NCI-H2081 treated with DMSO at 0.1 percent for 48 hours (cell line): ENCODE measurements at regions not wholly inside any gene's neighbourhood (a gene's known extent, or its start where the extent isn't known, plus 50 kb on each side); places are given as distances from the start of the nearest gene placed in this dataset.

Experiments
- DNase-seq: peaks from one replicate; lab custom pipeline; 2025; lab: John Stamatoyannopoulos, UW

DNA sequence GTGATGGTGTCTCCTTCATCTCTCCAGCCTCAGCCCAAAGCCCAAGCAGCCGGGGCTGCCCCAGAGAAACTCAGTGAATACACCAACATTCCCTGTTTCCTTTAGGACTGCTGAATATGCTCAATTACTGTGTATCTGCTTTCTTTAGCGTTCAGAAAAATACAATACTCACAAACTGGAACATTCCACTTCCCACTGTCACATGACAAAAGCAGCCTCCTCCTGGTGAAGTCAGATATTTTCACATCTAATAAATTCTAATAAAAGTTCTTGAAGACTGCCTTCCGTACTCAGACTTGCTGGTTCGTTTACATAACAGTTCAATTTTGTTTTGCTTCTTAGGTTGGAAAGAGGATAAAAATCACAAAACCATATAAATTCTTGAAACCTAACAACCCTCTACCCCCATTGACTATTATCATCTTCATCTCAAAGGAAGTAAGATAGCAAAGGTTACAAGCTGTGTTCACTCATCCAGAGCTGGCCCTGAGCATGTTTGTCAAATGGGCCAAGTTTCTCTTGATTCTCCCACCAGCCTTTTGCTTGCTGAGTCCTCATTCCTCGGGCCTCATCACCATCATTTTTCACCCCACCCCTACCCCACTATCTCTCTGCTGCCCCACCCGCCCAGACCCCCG, 190.8 kb upstream of the HNRNPA3 start:
- DNase-seq: no peak

DNA sequence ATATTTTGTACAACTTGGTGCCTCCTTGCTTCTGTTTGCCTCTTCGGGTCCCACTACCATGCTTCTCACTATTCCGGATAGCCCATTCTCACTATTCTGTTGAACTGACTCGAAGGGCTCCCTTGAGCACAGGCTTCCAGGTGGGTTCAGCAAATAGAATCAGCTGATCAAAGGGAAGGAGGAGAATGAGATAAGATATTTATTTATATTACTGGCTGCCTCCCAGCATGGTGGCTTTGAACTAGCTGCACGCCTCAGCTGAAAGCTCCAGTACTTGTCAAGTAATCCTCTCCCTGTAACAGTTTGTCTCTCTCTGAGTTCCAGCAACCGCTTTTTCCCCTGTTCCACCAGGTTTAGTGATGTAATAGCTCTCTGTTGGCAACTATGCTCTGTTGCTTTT, 187.8 kb upstream of the HNRNPA3 start:
- no peak for DNase-seq

DNA sequence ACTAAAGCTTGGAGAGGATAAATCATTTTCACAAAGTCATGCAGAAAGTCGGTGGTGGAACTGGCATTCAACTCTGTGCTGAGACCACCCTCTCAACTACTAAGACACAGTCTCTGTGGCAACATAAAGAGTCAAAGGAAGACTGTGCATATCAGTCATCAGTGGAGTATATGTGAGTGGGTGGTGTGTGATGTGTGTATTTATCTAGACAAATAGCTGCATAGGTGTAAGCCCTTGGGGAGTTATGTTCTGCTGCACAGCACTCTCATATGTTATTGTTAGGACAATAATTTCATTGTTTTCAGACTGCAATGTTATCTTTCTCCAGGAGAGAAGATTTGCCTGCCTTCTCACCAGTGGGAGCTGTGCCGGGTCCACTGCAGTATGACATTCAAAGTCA, 186.3 kb upstream of the HNRNPA3 start:
- no peak for DNase-seq

DNA sequence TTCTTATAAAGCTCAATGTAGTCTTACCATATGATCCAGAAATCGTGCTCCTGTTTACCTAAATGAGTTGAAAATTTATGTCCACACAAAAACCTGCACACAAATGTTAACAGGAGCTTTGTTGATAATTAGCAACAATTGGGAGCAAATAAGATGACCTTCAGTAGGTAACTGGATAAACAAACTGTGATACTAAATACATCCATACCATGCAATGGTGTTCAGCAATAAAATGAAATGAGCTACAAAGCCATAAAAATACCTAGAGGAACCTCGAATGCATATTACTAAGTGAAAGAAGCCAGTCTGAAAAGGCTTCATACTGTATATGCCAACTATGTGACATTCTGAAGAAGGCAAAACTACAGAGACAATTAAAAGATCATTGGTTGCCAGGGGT, 185.6 kb upstream of the HNRNPA3 start:
- no peak for DNase-seq

DNA sequence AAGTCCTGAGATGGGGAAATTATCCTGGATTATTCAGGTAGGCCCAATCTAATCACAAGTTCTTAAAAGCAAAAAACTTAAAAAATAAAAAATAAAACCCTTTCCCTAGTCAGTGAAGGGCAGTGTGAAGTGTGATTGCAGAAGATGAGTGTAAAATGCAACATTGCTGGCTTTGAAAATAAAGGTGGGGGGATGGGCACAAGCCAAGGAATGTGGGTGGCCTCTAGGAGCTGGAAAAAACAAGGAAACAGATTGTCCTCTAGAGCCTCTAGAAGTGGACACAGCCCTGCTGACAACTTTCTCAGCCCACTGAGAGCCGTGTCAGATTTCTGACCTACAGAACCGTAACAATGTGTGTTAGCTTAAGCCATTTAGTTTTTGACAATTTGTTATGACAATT, 184.3 kb upstream of the HNRNPA3 start:
- DNase-seq: no peak

DNA sequence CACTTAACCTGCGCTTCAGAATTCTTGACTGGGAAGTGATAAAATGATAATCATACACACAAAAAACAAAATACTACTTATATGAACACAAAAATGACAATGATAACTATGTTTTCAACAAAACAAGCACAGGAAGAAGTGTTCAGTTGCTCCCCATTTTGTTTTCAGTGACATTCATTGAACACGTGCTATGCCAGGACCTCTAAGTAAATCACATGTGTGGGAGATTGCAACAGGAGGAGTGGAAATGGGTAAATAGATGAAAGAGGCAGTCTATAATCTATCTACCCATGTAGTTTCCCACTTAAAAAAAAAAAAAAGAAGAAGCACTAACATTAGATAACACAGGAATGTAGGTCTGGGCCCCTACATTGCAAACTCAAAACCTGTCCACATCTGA, 183.5 kb upstream of the HNRNPA3 start:
- DNase-seq: no peak

DNA sequence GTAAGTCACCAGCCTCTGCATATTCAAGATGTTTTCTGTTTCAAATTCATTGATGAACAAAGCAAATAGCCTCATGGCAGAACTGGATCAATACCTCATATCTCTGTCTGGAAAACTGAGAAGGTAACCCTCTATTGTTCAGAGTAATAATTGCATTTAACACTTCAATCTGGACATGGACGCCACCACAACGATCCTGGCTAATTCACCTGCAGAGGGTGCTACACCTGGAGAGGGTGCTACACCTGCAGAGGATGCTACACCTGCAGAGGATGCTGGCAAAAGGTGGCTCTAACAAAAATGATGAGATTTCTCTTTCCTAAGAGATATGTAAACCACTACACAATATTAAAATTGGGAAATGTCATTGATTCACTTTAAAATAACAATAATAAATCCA, 183.1 kb upstream of the HNRNPA3 start:
- DNase-seq: no peak

DNA sequence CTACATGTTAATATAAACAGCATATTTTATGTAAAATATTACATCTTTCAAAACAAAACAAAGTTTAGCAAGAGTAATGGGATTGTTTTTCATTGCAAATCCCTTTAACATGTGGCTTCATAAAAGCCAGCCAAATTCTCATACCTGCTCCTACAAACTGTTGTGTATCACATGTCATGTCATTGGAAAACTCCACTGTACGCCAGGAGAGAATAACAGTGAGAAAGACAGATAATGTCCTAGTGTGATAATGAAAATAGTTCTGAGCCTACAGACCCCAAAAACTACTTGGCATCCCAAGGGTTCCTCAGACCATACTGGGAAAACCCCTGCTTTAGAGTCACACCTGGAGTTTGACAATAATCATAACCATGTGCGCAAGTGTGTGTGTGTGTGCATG, 182.7 kb upstream of the HNRNPA3 start:
- no peak for DNase-seq

DNA sequence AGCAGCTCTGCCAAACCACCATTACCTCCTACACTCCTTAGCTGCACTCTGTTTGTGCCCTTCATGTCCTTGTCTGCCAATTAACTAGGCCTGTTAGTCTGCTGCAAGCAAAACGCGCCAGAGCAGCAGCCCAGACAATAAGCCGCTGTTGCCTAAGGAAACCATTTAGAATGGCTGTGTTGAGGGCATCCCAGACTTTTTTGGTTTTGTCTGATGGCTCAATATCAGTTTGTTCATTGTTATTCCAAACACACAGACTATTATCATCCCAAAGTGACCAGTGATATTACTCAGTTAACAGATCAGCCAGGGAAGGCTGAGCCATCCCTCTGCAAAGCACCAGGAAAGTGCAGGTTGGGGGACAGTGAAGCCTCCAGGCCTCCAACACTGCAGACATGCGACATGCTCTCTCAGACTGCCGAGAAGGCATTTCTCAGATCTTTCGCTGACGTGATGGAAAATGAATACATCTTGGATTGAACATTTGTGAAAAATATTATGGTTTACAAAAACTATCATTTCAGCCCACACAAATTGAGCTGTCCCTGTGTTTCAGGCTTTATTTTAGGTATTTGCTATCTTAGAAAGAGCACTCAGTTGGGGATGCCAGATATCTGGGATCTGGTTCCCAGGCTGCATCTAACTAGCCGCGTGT, 182.0 kb upstream of the HNRNPA3 start:
- no peak for DNase-seq

DNA sequence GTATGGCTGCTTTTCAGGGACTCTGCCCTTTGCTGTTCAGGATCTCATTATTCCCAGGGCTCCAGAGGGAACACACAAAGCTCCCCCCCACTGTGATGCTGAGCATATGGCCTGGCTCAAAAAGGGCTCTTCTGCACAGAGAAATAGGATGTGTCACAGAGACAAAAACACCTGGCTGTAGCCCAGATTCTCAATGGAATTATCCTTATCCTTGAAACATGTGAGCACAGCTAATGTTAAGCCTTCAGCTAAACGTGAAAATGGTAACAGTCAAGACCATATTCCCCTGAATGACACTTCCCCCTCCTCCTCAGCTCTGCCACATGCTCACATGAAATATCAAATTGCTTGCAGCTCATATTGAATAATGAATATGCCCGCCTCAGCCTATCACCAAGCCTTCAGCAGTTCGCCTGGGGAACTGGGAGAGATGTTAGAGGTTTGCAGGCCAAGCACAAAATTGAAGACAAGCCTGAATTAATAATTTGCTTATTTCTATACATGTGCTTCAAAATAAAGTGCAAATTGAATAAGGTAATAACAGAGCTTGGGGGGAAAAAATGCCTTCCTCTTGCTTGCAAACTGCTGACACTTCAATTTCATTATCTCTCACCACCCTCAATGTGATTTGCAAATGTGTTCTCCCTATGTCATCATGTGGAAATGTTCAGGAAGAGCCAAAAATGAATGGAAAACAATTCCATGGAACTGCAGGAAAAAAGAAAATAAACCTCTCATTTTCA, 181.0 kb upstream of the HNRNPA3 start:
- DNase-seq: no peak

DNA sequence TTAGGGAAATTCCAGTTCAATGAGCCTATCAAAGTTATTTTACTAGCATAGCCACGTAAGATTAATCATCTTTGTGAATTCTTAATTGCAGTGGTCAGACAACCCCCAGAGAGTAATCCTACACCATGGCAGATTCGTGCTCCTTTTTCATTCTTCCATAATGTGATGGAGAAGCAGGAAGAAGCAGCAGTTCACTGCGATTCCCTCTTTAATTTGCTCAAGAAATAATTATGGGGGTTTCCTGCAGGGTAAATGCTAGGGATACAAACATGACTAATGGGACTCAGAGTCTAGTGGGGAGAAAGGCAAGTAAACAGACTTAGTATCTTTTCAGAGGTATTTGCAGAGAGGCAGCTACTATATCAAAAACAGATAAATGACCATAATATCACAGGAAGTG, 175.8 kb upstream of the HNRNPA3 start:
- DNase-seq: peak; percentile 77

DNA sequence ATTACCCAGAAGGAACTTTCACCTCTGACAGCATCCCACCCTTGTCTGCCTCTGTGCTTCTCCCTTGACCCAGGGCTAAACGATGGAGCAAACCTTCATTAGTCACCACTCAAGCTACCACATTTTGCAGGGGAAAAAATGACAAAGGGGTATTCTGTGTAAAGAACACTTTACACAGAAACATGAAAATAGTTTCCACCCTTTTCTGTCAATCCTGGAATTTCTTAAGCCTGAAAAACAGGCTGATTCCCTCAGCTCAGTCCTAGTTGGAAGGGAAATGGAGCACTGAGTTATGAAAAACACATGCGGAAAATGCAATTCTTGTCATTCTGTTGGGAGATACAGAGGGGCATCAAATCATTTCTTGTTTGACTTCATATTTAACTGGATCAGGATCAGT, 175.0 kb upstream of the HNRNPA3 start:
- DNase-seq: no peak

DNA sequence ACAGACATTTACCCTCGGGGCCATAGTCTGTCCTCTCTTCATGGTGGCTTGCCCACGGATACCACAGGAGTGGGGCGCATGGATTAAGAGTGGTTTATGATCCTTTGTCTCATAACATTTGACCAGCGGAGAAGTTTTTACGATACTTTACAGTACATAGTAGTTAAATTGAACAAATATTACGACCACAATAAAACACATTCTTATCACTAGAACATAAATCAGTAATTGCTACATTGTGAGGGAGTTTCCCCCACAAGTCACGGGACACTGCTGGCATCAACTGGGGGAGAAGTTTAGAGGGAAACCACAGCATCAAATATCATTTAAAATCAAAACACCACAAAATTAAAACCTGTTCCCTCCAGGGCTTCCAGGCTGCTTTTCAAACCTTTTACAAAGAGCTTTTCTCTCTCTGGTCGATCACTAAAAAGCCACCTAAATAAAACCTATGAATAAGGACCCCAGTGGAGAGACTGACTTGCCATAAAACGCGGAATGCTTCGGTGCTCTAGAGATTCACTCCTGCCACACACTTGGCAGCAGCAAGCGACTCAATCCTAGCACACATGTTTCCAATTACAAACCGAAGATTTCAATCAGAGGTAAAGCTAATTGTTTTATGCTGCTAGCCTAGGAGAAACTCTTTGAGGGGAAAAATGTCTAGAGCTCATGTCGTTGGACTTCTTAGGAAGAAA, 173.7 kb upstream of the HNRNPA3 start:
- no peak for DNase-seq

DNA sequence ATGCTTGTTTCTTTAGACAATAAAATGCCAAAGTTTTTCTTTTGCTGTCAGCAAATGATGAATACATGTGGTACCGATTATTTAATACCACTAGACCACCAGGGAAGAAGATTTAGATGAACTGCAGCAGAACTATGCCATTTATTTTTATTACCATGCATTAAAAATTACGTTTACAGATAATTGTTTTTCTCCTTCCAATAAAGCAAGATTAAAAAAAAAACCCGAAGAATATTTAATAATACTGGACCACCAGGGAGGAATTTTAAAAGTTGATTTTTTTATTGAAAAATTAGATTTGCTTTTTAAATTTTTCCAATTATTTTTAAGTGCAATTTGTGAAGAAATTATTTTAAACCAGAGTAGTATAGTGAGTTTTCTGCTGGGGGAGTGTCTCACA, 170.3 kb upstream of the HNRNPA3 start:
- no peak for DNase-seq

DNA sequence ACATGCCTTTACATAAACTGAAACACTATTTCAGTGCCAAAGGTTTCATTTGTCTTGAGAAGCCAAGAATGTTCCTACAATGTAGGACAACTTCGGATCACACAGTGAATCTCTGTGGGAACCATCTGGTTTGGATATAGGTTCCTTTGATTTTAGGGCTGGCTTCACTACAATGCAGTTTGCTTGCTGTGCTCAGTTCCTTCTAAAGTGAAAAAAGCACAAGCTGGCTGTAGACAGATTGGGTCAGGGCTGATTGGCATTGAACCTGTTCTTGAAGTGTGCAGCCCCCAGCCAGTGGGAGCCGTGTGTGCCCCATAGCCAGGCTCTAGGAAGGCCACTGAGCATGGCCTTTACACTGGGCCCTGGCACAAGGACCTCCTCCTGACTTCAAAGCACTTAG, 167.9 kb upstream of the HNRNPA3 start:
- DNase-seq: no peak

DNA sequence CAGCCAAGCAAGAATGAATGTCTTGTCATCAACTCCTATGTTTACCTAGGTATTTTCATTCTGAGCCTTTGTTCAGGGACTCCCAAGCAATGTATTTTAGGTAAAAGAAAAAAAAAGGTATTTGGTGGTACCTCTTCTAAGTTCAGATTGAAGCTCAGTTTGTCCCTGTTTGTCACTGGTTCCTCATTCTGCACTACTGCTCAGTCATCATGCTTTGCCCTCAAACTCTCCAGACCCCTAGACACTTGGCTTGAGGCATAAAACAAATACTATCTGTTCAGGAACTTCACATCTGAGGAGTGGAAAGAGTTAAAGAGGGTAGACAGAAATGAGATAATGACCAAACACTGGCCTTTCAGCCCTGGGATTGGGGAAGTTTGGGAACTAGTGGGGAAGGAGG, 163.6 kb upstream of the HNRNPA3 start:
- no peak for DNase-seq

DNA sequence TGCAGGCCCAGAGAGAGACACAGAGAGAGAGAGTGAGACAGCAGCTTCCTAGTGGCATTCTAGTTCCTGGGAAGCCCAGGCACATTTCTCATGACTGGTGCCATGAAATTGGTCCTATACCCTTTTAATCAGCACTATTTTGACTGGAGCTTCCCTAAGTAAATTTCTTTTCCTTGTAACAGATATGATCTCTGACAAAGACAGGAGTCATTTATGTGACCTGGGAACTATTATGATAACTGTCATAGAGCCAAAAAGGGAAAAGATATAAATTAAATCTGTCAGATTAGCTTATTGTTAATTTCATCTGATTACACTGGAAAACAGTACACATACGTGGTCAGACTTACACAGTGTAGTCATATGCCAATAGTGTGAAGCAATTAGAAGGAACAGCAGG, 161.3 kb upstream of the HNRNPA3 start:
- no peak for DNase-seq

DNA sequence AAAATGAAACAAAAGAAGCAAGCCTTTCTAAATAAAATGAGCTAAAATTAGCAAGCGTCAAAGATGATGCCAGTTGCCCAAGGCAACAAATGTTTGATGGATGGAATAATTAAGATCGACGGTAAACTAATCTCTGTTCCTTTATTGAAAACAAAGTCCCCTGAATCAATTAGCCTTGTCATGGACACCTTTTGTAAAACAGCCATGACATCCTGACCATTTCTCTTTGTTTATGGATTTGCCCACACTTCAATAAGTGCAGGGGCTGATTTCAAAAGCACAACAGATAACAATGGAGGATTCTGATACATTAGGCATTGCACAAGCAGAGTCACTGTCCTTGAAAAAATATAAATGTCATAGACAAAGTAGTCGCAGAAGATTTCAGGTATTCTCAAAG, 160.1 kb upstream of the HNRNPA3 start:
- no peak for DNase-seq

DNA sequence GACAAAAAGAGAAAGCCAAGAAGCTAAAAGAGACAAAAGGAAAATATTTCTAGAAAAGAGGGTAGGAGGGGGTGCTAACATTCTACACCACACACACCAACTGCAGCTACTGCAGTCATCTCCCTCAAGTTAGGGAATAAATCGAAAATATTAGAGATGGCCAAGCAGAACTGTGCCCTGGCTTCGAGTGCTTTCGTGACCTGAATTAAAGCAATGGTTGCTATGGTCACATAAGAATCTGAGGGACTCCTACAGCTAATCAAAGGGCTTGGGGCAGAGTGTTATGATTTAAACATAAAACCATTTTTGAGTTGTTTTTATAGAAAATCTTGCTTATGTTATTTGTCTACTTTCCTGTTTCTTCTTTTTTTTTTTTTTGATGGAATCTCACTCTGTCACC, 159.6 kb upstream of the HNRNPA3 start:
- DNase-seq: no peak

DNA sequence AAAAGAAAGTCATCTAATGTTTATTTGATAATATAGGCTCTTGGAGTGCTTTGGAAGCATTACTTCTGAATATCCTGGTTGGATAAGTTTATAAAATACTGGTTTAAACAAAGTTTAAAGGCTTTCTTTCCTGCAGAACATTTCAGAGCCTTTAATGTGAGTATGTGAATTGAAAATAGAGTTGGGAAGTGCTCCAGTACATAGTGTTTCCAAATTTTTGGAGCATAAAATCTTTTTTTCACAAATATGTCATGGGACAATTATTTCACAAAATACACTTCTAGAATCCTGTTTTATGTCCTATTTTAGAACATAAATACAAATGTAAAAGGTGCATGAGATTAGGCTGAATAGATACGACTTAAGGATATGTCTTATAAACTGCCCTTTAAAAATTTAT, 158.9 kb upstream of the HNRNPA3 start:
- DNase-seq: no peak

DNA sequence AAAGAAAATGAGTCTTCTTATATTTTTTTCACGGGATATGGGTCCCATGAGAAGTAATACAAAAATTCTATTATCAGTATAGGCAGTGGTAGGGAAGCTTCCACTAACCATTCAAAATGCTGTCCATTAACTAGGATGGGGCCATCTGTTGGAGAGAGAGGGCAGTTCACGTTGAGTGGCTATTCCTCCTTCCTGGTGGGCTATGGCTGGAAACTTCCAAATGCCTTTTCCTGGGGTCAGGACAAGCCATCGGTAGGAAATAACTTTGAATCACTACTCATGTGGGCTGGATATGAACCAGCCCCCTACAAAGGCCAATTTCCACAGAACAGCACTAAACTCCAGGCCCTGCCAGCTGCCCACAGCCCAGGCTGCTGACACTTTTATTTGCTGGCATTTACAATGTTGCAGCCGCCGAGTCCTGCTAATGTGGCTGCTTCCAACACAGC, 156.1 kb upstream of the HNRNPA3 start:
- DNase-seq: no peak

DNA sequence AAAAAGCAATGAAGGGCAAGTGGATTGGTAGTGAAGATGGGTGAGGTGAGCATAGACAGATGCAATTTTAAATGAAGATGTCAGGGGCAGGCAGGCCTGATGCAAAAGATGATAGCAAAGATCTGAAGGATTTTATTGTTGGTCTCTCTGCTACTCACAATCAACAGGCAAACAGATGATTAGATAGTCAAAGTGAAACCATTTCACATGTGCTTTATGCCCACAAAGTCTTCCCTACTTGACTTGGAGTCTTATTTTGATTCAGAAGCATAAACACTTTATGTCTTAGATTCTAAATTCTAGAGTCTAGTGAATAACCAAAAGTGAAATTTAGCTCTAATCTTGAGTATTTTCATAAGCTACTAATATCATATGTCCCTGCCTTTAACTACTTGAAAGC, 153.8 kb upstream of the HNRNPA3 start:
- no peak for DNase-seq

DNA sequence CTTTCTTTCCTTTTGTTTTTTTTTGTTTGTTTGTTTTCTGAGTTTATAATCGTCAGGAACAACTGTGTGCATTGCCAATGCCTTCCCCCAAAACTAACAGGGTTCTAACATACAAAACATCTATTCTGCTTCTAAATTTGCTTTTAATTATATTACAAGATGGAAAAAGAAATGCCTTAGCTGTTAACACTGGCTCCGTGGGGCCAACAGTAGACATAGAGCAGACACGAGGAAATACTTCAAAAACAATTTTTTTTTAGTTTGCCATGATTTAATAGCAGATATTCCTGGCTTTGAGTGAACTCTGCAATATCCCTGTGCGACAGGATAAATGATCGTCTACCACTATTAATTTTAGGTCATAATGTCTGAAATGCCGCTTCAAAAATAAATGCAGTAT, 153.3 kb upstream of the HNRNPA3 start:
- DNase-seq: no peak
